Liver (tissue), 7 donors: ENCODE measurements at regions not wholly inside any gene's neighbourhood (a gene's known extent, or its start where the extent isn't known, plus 50 kb on each side); places are given as distances from the start of the nearest gene placed in this dataset.

ENCODE experiments used
- DNase-seq: peaks from one replicate; pipeline ENCODE4 v3.0.0-alpha.2; 2017; ENCODE audit warnings: low spot score
- H3K27ac ChIP-seq, 2 donors: one replicate each; pipeline ENCODE4 v1.7.0; 2013; ENCODE audit warnings: inconsistent platforms in 2 of 2, low read length in 2 of 2, control low read depth in 1 of 2, low read depth in 1 of 2, mild to moderate bottlenecking in 1 of 2
- H3K27me3 ChIP-seq, 4 donors: one replicate each; pipeline versions ENCODE4 v1.6.1 to v1.7.0; 2013; ENCODE audit warnings: low read length in 3 of 4, inconsistent platforms in 1 of 4, mild to moderate bottlenecking in 1 of 4, moderate library complexity in 1 of 4; ENCODE audit not compliant: control insufficient read depth in 4 of 4, insufficient read depth in 4 of 4
- H3K36me3 ChIP-seq, 4 donors: one replicate each; pipeline versions ENCODE4 v1.6.1 to v1.7.0; 2013; ENCODE audit warnings: low read length in 3 of 4, mild to moderate bottlenecking in 3 of 4, low read depth in 1 of 4, moderate library complexity in 1 of 4; ENCODE audit not compliant: control insufficient read depth in 4 of 4, insufficient read depth in 3 of 4
- H3K4me1 ChIP-seq, 4 donors: one replicate each; pipeline versions ENCODE4 v1.6.1 to v1.7.0; 2013; ENCODE audit warnings: low read length in 3 of 4, mild to moderate bottlenecking in 3 of 4, moderate library complexity in 1 of 4; ENCODE audit not compliant: control insufficient read depth in 4 of 4, insufficient read depth in 4 of 4
- H3K4me3 ChIP-seq, 3 donors: one replicate each; pipeline versions ENCODE4 v1.6.1 to v1.7.0; 2013; ENCODE audit warnings: low read length in 3 of 3, control low read depth in 1 of 3, low read depth in 1 of 3, mild to moderate bottlenecking in 1 of 3
- H3K9ac ChIP-seq, 2 donors: one replicate each; pipeline ENCODE4 v1.7.0; 2013; ENCODE audit warnings: low read length in 2 of 2, mild to moderate bottlenecking in 2 of 2, moderate library complexity in 2 of 2, control low read depth in 1 of 2, low read depth in 1 of 2
- H3K9me3 ChIP-seq, 4 donors: one replicate each; pipeline versions ENCODE4 v1.6.1 to v1.7.0; 2013; ENCODE audit warnings: low read length in 3 of 4; ENCODE audit not compliant: control insufficient read depth in 4 of 4
- ATF3 ChIP-seq: IDR thresholded peaks from 2 replicates; pipeline ENCODE4 v1.6.1; 2016; ENCODE audit warnings: antibody characterized with exemption
- EGR1 ChIP-seq, 2 donors: IDR thresholded peaks; 2 replicates each; pipeline ENCODE4 v1.6.1; 2016 to 2018; ENCODE audit warnings: antibody characterized with exemption in 2 of 2, low read depth in 2 of 2
- FOXA2 ChIP-seq: IDR thresholded peaks from 2 replicates; pipeline ENCODE4 v1.6.1; 2016; ENCODE audit warnings: antibody characterized with exemption
- HNF4A ChIP-seq, 2 donors: conservative IDR thresholded peaks; 2 replicates each; pipeline ENCODE4 v1.6.1; 2016; ENCODE audit warnings: antibody characterized with exemption in 2 of 2, mild to moderate bottlenecking in 2 of 2
- JUND ChIP-seq, 2 donors: IDR thresholded peaks; 2 replicates each; pipeline ENCODE4 v1.6.1; 2016; ENCODE audit warnings: antibody characterized with exemption in 2 of 2
- NR2F2 ChIP-seq: IDR thresholded peaks from 2 replicates; pipeline ENCODE4 v1.6.1; 2016; ENCODE audit warnings: antibody characterized with exemption
- RAD21 ChIP-seq, 2 donors: IDR thresholded peaks; 2 replicates each; pipeline ENCODE4 v1.6.1; 2016; ENCODE audit warnings: antibody characterized with exemption in 2 of 2, mild to moderate bottlenecking in 2 of 2
- REST ChIP-seq: IDR thresholded peaks from 2 replicates; pipeline ENCODE4 v1.6.1; 2016; ENCODE audit warnings: antibody characterized with exemption, mild to moderate bottlenecking
- RXRA ChIP-seq, 2 donors: IDR thresholded peaks; 2 replicates each; pipeline ENCODE4 v1.6.1; 2017 to 2018; ENCODE audit warnings: antibody characterized with exemption in 2 of 2, mild to moderate bottlenecking in 1 of 2
- SP1 ChIP-seq: IDR thresholded peaks from 2 replicates; pipeline ENCODE4 v1.6.1; 2018; ENCODE audit warnings: antibody characterized with exemption, mild to moderate bottlenecking
- YY1 ChIP-seq: IDR thresholded peaks from 2 replicates; pipeline ENCODE4 v1.6.1; 2016; ENCODE audit warnings: antibody characterized with exemption, mild to moderate bottlenecking
- ZBTB33 ChIP-seq: IDR thresholded peaks from 2 replicates; pipeline ENCODE4 v1.6.1; 2016; ENCODE audit warnings: antibody characterized with exemption
- WGBS: extraction: QIAGEN DNeasy Blood & Tissue Kit; methylation state at CpG from one replicate; pipeline ENCODE4 v1.1.7; 2013; 5-methylcytosine and 5-hydroxymethylcytosine counted together
- donor health status: healthy.
- donor health status: healthy.
- donor health status: healthy.
- donor health status: healthy.

- TF ChIP-seq ATF3 (no peak), ZBTB33 (no peak), NR2F2 (no peak), RXRA (IDR thresholded peaks at IDR 0.05) (no peak), RAD21 (IDR thresholded peaks at IDR 0.05) (no peak), JUND (IDR thresholded peaks at IDR 0.05) (no peak), SP1 (no peak)
These were observed 55.8 kb upstream of the MINAR1 start (continued) for GRCh38 chr15:79376383-79376782.

- H3K27ac ChIP-seq, result no peak overlapping the region
- DNase-seq, result no peak
- H3K9me3 ChIP-seq, result no peaks in the 10 kb centered on the region
- H3K36me3 ChIP-seq, result no peaks in the 10 kb centered on the region
- no peaks in the 10 kb centered on the region for H3K27me3 ChIP-seq
- peaks cover 0 to 4% (median 0%) of the 10 kb centered on the region in 4 donors for H3K4me1 ChIP-seq
- H3K9ac ChIP-seq, result no peak overlapping the region
- TF ChIP-seq YY1 (no peak), RXRA (IDR thresholded peaks at IDR 0.05) (no peak), EGR1 (IDR thresholded peaks at IDR 0.05; ENCODE audit: low read depth in 2 of 2) (no peak), HNF4A (conservative IDR thresholded peaks at IDR 0.05) (no peak), REST (no peak), ZBTB33 (no peak), FOXA2 (no peak)
- 92% methylated on average over 3 of the region's 3 CpGs for WGBS
- no peak overlapping the region for H3K4me3 ChIP-seq
These were observed 53.6 kb upstream of the MINAR1 start for GRCh38 chr15:79378394-79379109.
